Mucosa of gallbladder (tissue), 1 donor: ENCODE measurements at regions not wholly inside any gene's neighbourhood (a gene's known extent, or its start where the extent isn't known, plus 50 kb on each side); places are given as distances from the start of the nearest gene placed in this dataset.
"Not testable (repeated sequence)": the region's sequence is repeated elsewhere in the genome, so short reads cannot be mapped to it uniquely, and the experiment has no call there.

Experiments
- DNase-seq: peaks from one replicate; pipeline ENCODE4 v3.0.0-alpha.2; 2020; ENCODE audit warnings: low spot score
- donor health status: DM: no; HTN: no; CAD: no.

DNA sequence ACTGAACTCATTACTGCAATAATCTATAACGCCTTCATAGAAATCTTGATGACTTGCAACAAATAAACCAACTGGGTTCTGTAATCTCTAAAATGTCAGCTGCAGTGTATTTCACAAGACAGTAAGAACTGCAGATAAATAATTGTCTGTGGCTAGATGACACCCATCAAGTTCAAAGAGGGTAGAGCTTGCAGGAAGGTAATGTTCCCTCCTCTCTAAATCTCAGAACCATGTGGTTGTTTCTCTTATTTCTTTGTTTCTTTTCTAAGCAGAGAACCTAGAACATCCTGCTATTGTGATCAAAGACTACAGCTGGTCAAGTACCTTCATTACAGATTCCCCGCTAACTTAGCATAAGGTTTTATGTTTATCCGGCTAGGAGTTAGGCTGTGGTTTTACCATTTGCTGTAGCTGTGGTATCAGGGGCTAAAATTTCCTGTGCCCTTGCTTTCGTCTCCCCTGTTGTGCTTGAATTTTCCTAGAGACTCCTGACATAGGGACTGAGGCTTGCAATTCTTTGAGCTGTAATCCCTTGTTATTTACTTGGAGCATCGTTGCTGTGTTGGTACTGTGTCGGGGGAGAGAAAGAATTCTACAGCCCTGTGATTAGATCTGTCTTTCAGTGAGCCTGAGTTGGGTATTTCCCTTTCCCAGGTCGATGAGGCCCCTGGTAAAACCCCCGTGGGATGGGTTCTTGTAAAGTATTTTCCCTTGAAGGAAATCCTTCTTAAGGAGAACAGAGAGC, 253.1 kb upstream of the BTG1 start:
- no peak for DNase-seq

DNA sequence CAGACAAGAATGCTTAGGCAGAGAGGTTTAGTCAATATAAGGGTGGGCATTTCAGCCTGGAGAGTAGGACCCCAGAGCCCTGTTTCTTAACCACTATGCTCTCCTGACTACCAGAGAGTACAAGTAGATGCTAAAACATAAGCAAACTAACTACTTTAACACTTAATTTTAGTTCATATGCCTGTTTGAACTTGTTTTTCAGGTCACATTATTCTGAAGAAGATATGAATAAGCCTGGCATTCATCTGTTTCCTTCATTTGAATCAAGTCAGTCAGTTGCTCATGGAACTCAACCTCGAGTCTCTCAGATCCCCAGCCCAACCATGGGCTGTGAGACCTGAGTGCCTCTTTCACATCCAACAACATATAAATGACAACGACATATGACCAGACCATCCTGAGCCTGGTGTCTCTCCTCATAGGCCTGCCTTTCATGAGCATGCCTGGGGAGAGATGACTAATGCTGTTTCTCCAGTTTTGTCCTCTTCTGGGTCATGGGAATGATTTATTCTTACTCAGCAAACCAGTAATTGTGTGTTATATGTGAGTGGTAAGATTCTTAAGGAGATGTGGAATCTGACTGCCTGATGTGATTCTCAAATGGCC, 251.1 kb upstream of the BTG1 start:
- DNase-seq, result no peak

DNA sequence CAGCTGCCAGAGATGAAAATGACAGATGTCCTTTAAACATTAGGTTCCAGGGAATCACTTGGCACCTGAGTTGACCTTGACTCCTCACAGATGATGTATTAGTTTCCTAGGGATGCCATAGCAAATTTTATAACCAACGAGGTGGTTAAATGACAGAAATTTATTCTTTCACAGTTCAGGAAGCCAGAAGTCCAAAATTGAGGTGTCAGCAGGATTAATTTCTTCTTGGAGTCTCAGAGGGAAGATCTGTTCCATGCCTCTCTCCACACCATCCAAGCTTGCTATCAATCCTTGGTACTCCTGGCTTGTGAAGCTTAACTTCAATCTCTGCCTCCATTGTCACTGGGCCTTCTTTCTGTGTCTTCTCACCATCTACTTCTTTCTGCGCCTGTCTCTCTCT, 249.7 kb upstream of the BTG1 start:
- no peak for DNase-seq

DNA sequence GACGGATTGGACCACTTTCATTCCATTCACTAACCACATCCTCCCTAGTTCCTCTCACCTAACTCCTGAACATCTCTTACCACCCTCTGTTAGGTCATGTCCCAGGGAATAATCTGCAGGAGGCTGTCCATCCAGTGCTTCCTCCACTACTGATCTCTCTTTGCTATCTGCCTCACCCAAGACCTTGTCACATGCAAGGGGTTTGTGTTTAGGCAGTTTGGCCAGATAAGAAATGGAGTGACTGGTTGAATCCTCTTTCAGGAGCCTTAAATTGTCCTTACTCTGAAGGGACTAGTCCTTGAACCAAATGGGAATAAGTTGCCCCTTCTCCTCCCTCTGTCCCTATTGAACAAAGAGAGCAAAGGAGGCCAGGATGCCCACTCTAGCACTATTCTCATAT, 249.2 kb upstream of the BTG1 start:
- DNase-seq, result no peak

DNA sequence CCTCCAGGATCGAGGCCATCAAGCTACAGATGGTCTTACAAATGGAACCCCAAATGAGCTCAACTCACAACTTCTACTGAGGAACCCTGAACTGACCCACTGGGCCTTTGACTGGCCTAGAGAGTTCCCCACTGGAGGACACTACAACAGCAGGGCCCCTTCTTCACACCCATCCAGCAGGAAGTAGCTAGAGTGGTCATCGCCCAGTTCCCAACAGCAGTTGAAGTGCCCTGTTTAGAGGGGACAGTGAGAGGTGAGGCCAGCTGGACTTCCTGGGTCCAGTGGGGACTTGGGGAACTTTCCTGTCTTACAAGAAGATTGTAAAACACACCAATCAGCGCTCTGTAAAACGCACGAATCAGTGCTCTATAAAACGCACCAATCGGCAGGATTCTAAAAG, 247.9 kb upstream of the BTG1 start:
- DNase-seq, result no peak

DNA sequence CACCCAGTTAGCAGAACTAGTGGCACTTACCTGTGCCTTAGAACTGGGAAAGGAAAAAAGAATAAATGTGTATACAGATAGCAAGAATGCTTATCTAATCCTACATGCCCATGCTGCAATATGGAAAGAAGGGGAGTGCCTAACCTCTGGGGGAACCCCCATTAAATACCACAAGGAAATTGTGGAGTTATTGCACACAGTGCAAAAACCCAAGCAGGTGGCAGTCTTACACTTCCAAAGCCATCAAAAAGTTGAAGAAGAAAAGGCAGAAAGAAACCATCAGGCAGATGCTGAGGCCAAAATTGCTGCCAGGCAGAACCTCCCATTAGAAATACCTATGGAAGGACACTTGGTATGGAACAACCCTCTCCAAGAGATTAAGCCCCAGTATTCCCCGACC, 246.1 kb upstream of the BTG1 start:
- not testable (repeated sequence) for DNase-seq

DNA sequence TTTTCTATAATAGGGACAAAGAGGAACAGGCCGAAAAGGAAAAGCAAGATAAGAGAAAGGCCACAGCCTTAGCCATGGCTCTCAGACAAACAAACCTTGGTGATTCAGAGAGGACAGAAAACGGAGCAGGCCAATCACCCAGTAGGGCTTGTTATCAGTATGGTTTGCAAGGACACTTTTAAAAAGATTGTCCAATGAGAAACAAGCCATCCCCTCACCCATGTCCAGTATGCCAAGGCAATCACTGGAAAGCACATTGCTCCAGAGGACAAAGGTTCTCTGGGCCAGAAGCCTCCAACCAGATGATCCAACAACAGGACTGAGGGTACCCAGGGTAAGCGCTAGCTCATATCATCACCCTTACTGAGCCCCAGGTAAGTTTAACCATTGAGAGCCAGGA, 243.8 kb upstream of the BTG1 start:
- no peak for DNase-seq

DNA sequence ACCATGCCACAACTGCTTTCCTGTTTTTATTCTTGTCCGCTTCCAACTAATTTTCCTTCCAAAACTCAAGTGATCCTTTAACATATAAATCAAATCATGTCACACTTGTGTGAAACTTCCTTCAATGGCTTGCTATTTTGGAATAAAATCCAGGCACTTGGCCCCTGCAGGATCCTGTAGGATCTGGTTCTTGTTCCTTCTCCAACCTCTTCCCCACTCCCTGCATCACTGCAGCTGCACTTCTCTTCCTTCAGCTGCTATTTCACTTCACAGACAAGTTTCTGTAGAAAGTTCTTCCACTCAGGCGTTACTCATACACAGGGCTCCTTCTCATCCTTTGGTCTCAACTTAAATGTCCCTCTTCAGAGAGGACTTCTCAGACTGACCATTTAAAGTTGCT, 239.7 kb upstream of the BTG1 start:
- DNase-seq, result no peak

DNA sequence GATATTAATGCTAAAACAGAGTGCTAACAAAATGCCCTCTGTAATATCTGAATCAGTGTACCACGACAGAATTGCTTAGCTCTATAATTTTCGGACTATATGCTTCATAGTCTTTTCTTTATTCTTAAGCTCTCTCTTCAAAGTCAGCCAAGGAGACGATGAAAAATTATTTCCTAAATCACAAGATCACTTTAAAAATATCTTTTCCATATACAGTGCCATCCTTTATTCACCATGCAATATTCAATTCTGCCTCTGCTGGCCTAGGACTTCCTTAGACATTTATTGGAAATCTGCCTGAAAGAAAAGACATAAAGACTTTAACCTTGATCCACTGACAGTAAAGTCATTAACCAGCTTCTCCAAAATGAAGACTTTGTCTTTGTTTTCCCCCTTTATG, 238.9 kb upstream of the BTG1 start:
- DNase-seq, result no peak

DNA sequence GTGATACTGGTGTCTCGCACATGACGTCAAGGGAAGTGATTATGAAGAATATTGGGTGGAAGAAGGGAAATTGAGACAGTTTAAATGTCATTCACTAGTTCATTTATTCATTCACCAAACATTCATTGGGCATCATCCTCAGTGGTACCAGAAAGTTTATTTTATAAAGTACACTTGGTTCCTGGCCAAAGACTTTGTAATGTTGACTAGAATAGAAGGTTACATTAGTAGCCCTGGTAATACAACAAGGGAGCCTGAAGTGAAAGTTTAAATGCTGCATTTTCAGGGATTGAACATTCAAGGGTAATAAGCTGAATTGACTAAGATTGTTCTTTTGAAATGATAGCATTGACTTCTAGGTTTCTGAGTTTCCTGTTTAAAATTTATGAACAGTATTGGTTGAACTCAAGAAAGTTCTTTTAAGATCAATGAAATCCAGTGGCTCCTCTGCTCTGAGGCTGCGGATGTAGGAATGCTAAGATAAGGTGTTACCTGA, 236.8 kb upstream of the BTG1 start:
- DNase-seq, result no peak

DNA sequence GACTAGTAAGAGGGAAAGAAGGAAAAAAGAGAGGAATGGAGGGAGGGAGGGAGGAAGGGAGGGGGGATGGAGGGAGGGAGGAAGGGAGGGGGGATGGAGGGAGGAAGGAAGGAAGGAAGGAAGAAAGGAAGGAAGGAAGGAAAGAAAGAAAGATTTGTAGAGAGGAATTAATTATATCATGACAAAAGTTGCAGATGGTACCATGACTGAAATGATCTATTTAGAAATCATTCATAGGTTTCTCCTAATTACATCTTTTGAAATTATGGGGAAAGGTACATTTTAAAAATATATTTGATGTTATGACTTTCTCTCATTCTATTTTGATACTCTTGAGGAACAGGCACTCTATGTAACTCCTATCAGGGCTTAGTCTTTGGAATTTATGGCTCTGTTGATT, 236.2 kb upstream of the BTG1 start:
- DNase-seq, result no peak

DNA sequence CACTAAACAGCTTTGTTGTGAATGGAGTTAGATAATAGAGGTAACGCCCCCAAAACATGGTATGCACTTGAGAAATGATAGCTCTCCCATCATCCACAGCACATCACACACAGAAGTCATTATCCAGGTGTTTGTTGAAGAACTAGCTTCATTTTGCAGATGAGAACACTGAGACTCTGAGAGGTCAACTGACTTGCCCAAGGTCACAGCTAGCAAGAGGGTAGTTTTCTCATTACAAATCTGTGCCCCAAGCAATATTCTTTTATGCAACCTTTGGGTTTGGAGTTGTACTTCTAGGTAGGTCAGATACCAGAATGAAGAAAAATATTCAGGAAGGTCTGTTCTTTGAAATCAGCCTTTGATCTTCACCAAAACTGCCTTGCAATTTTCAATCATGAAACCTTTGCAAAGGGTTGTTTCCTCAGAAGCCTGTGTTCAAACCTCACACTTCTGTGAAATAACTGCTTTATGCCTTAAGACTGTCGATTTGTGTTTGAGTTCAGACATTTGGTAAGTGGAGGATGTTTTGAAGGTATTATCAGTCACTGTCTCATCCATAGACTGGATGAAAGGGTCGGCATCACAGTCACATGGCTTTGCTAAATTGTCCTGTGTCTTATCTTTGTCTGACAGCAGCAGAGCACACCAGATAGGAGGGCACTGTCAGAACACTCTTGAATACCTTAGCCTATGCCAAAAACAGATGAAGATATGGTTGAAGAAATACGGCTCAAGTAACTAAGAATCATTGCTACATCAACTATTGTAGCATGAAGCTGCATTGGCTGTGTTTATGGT, 233.2 kb upstream of the BTG1 start:
- no peak for DNase-seq

DNA sequence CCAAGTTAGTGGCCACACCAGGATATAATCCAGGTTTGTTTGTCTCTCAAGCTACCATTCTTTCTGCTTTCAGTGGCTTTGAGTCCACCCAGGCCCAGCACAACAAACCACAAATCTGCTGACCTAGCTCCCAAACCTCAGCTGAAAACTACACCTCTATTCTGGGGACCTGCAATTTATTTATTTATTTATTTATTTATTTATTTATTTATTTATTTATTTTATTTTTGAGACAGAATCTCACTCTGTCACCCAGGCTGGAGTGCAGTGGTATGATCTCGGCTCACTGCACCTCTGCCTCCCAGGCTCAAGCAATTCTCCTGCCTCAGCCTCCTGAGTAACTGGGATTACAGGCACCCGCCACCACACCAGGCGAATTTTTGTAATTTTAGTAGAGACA, 229.9 kb upstream of the BTG1 start:
- not testable (repeated sequence) for DNase-seq

DNA sequence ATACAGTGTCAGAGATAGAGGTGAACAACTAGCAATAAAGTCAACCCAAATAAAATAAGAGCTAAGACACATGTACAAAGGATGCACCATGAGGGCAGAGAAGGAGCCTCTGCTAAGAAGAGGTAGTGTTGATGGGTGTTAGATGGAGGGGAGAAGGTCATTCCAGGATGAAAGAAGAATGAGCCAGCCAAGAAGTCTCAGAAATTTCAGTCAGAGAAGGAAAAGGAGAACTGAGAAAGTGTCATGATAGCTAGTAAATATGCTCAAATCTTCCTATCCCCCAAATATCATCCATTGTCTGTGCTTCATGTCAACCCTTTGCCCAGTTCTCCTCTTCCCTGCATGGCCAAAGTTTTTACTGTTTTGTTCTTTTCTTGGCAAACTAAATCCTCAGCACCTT, 225.2 kb upstream of the BTG1 start:
- DNase-seq, result no peak

DNA sequence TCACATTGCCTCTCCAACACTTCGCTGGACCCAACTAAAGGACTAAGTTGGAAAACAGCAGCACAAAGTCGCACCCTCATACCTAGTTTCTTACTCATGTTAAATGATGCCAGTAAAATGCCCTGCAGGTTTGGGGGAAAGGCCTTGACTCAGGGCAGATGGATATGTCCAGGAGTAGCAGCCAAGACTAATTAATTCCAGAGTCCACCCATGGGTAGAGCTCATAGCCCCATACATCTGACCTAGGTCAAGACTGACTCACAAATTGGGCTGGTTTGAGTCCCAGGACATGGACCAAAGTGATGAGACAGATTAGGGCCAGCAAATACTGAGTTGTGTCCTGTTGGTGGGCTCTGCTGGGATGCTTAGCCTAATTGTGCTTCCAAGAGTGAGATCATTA, 224.0 kb upstream of the BTG1 start:
- no peak for DNase-seq

DNA sequence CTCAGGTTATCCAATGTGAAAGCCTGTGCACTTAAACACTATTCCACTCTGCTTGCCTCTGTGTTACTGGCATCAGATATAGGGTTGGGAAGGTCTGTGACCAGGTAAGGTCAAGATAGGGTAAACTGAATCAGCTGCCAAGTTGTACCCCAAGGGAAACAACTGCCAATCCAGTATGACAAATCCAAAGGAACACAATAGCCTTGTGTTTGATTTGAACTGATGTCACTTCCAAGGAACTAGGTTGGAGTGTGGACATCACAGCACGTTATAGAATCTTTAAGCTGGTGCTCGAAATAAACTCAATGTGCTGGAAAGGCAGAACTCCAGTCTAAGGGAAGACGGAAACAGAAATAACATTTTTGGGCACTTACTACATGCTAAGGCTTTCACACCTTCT, 223.4 kb upstream of the BTG1 start:
- no peak for DNase-seq

DNA sequence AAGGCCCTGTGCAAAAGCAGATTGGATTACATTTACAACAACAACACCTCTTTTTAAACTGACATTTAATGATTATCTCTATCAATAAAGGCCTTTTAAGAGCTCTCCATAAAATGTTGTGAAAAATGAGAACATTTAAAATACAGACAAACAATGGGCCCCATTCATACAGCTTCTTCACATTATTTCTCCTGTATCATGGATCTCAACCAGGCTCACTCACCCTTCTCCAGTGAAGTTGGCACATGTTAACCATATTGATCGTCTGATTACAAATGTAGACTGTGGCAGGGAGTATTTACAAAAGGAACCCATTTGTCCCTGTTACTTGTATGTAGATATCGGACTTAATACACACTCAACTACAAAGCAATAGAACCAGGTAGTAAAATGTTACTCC, 220.2 kb upstream of the BTG1 start:
- DNase-seq, result no peak

DNA sequence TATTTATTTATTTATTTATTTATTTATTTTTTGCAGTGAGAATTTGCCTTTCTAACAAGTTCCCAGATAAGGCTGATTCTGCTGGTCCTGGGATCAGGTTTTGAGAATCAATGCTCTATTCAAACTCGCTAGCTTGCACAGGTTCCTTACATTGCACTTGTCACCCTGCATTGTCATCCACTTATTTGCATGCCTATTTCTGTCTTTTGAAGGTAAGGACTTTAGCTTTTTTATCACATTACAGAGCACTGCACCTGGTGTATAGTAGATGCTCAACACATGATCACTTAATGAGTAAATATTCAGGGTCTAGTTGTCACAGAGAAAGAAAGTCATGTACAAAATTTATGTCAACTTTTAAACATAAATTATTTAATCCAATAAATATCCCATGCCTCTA, 219.7 kb upstream of the BTG1 start:
- no peak for DNase-seq

DNA sequence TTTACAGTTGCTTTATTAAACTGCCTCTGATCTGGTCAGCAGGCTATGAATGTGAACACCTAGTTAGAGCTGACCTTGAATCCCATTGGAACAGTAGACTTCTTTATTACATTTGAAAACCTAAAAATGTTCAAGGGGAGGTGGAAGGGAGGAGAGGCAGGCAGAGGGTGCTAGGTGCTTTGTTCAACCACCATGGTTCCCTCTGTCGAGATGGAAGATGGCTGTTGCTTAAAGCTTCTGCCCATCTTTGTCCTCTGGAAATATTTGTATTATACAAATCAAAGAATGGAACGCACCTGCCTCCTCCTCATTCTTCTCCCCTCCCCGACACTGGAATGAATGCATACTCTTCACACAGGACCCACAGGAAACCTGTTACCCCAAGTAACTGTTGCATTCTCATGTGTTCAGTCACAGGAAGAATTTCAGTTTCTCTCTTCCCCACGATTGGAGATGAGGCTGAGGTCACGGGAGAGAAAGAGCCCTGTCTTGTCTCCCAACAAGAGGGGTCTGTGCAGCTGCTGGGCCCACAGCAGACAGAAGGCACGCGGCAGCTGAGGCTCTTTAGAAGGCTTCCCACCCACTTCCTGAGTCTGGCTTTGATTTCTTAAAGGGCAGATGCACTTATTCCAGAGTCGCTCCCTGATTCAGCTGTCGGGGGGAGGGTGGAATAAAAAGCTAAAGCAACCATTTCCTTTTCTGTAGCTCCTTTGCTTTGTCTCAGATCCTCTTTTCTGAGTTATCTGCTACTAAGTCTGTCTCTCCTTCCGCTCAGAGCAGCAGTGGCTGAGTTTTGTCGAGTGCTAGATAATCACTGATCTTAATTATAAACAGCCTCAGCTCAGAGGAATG, 217.9 kb upstream of the BTG1 start:
- peak; percentile 56 for DNase-seq

DNA sequence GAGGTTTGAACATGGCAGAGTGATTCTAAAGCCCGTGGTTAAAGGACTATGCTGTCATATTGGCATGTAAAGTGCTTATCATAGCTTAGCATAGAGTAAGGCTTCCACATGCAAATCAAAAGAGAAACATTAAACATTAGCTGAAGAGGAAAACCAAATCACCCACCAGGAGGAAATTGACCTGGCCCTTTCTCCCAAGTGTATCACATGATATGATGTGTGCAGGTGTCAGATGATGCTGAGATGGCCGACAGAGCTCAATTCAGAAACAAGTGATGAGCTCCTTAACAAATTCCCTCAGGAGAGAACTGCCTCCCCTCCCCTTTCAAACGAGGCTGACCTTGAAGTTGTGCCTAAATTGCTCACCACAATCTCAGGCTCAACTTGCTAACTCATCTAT, 217.1 kb upstream of the BTG1 start:
- DNase-seq, result no peak

DNA sequence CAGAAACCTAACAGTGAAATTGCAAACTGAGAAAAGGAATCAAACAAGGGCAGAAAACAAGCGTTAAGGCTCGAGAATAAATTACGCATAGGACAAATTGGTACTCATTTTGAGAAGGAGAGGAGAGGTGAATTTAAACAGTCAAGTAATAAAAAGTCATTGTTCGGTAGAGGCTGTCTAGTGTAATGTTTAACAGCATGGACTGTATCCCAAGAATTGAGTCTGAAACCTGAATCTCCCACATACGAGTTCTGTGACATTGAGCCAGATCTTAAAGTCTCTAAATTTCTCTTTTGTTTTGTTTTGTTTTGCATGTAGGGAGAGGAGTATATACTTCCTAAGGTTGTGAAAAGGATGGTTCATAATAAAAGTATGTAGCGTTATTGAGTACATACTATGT, 216.5 kb upstream of the BTG1 start:
- no peak for DNase-seq

DNA sequence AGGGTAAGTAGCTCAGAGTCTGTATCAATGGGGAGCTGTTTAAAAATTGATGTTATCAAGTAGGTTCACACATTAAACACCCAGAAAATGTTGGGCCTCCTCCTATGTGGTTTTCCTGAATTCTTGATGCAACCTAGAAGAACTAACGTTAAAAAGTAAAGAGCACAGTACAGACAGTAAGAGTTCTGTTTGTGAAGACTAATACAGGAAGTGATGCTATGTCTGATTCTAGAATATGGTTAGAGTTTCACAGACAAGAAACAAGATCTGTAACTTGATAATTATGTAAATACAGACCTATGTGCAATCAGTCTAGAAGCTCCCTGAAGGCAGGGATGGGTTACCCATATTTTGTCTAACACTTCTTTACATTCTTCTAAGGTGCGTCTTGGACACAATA, 214.9 kb upstream of the BTG1 start:
- no peak for DNase-seq
